SHP77 treated with DMSO at 0.1 percent for 48 hours (cell line): ENCODE measurements at regions not wholly inside any gene's neighbourhood (a gene's known extent, or its start where the extent isn't known, plus 50 kb on each side); places are given as distances from the start of the nearest gene placed in this dataset.

Experiments
- DNase-seq: peaks from one replicate; lab custom pipeline; 2025; lab: John Stamatoyannopoulos, UW

DNA sequence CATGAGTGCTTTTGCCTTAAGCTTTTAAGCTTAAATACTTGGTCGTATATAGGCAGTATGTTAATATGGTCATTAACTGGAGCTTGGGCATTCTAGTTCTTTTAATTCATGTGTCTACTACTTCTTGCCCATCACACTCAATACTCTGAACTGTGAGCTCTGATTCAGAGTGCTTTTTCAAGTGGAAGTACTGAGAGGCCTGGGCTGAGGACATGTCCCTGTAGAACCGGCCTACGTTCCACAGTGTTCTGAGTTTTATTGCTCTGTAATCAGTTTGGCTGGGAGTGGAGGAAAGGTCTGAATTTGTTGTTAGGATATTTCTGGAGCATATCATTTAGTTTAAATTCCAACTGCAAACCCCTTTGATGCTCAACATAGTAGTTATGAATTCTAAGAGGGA is 1744.8 kb upstream of the MIR17HG start:
- no peak for DNase-seq

DNA sequence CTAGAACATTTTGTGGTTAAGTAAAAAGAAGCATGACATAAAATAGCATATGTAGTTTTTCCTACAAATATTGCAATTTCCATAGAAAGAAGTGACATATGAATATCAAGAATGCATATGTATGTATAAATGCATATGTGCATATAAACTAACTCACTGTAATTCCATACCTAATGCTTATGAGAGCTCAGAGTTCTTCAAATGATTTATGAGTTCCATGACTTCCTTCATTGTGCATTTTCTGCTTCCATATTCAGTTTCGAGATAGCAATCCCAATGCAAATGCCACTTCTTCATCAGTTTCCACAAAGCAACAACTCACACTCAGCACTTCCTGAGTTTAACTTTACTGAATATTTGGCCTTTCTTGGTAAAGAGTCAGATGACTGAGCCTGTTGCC is 1744.3 kb upstream of the MIR17HG start:
- DNase-seq, result no peak

DNA sequence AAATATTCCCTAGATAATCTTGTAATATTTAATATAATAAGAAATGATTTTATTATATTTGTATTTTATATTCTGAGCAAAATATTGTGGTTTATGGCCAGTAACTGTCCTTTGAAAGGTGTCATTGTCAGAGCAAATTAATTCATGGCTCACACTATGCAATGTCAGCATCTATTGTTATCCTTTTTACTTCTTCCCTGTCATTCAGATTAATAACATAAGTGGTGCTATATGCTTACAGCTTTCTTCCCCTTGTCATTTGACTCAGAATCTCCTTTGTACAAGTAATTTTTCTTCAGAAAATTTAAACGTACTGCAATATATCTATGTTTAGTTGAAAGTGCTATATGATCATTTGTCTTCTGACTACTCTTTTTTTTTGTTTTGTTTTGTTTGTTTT is 1738.2 kb upstream of the MIR17HG start:
- DNase-seq, result no peak

DNA sequence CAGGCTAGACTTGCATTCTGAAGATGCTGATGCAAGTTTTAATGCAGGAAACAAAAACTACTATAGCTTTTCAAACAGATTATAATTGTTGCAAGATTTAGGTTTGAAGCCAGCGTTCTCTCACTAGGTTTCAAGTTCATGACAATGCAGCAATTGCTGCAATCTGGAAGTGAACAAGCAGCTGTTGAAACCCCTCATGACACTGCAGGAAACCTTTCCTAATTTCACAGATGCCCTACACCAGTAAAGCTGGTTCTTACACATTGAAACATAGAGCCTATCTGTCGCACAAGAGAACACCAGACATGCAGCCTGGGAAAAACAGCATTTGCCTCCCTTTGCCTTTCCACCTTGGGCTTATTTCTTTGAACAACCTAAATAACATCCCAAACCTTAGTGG is 1737.2 kb upstream of the MIR17HG start:
- DNase-seq, result no peak

DNA sequence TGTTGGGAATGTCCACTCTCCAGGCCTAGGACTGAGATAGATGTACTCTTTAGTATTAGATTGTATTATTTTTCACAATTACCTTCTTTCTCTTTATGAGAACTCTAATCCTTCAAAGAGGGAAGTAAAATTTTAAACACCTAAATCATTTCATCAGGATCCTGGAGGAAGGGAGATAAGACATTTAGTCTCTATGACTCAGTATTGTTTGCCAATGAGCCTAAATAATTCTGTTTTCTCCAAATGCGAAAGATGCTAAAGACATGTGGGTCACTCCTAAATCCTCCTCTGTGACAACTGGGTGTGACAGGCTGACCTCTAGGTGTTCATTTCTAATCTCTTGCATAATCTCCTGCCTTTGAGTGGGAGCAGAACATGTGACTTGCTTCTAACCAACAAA is 1736.6 kb upstream of the MIR17HG start:
- no peak for DNase-seq

DNA sequence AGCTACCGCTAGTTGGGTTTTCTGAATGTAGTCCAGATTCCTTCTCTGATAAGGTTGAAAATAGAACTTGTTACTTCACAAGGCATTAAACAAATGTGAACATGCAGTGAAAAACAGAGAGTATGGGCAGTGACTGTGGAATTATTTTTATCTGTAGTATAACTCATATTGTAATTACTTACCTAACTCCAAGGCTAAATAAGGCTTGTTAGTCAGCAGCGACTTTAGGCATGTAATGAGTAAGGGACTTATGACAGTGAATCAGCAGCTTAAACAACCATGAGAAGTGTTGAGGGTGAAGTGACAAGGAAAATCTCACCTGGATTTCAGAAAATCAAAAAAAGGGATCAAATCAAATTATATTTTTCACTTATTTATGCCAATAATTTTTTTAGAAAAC is 1719.5 kb upstream of the MIR17HG start:
- DNase-seq, result no peak

DNA sequence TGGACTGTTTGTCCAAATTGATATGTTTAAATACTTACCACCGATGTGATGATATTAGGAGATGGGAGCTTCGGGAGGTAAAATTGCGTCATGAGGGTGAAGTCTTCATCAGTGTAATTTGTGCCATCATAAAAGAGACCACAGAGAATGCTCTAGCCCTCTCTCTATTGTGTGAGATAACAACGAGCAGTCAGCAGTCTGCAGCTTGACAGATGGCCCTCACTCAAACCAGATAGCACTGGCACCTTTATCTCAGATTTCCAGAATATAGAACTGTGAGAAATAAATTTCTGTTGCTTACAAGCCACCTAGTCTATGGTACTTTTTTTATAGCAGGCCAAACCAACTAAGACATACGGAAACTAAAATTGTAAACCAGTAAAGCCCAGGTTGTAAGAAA is 1718.9 kb upstream of the MIR17HG start:
- no peak for DNase-seq

DNA sequence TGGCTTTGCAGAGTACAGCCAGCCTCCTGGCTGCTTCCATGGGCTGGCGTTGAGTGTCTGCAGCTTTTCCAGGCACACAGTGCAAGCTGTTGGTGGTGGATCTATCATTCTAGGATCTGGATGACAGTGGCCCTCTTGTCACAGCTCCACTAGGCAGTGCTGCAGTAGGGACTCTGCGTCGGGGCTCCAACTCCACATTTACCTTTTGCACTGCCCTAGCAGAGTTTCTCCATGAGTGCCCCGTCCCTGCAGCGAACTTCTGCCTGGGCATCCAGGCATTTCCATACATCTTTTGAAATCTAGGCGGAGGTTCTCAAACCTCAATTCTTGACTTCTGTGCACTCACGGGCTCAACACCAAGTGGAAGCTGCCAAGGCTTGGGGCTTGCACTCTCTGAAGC is 1697.3 kb upstream of the MIR17HG start:
- no peak for DNase-seq

DNA sequence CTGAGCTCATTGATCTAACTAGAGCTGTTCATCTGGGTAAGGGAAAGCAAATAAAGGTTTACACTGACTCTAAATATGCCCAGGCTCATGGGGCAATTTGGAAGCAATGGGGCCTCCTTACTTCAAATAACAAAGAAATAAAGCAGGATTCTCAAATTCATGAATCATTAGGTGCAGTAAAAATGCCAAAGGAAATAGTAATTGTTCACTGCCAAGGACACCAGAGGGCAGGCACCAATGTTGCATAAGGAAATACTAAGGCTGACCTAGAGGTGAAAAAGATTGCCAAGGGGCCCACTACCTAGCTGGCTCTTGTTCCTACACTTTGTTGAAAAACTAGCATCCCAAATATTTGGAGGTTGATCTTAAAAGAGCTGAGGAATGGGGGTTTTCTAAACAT is 1686.7 kb upstream of the MIR17HG start:
- no peak for DNase-seq

DNA sequence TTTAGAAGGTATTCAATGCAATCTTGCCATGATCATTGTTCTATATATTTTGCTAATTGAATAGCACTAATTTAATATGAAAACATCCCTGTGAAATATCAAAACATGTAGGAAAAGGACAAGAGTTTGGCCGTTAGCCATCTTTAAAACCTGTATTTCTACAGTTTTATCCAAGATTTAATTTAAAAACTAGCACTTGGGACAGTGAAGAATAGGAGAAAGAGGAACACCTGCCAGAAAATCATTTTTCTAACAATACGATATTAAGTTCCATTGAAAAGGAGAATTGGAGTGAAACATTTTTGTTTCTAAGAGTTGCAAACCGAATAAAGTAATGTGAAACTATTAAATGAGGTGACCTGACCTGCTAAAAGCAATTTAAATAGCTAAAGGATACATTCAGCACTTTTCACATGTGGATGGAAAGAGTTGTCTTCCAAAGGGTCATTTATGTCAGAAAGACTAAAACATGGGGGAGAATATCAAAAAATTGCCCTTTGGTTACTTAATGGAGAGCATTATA is 1673.6 kb upstream of the MIR17HG start:
- no peak for DNase-seq

DNA sequence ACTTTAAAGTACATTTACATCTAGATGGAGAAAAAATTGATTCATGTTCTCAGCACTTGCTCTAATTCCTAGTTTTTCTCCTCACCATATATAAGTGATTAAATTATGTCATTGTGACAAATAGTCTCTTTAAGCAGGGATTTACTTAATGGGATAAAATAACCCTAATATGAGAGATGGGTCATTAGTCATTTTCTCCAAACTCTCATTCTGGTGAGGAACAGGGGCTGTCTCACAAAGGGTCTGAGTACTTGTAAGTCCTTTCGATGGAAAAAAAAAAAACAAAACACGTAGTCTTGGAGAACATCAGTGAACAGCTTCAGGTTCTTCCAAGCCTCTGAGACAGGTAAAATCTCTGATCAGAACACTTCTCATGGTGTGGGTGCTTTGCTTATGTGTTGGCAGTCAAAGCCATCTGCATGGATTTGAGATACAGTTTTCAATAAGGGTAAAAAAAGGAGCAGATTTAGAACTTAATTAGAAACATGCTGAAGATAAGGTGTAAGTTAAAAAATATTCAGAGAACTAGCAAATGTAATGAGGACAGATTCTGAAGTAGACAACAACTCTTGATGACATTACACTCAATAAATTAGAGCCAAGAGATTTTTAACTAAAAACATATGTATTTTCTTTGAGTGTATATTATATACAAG is 1668.9 kb upstream of the MIR17HG start:
- DNase-seq, result no peak

DNA sequence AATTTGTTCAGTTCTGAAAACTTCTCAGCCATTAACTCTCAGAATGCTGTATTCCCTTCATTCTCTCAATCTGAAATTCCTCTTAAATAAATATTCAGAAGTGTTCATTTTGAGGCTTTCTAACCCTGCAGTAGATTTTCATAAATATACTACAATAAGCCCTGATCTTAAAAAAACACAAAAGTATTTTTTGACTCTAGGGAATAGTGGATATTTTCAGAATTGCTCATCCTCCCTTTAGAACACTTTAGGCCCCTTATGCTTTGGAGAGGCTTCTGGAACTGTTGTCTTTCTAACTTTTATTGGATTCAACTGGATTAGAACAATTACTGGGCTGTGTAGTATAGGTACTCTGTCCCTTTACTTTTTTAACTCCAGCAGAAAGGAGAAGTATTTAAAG is 1662.6 kb upstream of the MIR17HG start:
- no peak for DNase-seq

DNA sequence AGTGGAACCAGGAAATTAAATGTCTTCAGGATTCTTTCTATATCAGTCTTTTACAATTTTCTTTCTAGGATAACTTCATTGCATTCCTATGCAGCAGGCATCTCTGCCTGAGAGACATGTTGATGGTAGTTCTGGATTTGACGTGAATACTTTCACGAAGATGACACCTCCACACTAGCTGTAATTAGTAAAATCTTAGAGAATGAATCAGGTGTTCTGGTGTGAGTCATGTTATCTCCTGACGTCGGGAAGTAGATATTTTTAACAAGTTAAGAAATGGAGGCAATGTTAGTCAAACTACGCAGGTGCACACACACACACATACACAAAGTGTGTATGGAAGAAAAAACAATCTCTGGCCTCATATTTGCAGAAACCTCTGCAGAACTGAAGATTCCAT is 1661.3 kb upstream of the MIR17HG start:
- DNase-seq, result no peak

DNA sequence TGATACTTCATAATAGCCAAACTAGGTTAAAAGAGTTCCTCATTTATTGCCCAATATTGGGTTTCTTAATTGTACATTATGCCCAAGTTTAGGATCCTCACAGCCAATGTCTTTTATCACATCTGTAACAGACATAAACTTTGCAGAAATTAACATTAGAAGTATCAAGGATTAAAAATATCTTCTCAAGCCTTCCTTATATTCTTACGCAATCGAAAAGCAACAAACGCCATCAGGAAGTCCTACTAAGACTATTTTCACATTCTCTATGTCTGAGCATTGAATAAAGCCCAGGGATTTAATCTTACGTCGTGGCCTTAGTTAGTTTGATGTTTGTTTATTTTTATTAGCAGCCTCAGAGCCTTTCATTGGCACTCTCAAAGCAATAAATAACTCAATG is 1660.4 kb upstream of the MIR17HG start:
- no peak for DNase-seq

DNA sequence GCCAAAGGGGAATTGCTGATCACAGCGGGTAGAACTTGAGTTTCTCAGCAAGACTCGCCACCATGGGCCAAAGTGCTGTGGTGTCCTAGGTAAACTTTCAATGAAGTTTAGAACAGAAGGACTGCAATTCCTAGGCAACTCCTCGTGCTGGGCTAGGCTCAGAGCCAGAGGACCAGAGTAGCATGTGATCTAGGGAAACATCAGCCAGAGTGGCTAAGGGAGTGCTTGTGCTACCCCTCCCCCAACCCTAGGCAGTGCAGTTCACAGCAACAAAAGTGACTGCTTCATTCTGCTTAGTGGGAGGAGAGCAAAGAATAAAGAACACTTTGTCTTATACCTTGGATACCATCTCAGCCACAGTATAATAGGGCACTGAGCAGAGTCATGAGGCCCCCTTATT is 1658.6 kb upstream of the MIR17HG start:
- DNase-seq, result no peak

DNA sequence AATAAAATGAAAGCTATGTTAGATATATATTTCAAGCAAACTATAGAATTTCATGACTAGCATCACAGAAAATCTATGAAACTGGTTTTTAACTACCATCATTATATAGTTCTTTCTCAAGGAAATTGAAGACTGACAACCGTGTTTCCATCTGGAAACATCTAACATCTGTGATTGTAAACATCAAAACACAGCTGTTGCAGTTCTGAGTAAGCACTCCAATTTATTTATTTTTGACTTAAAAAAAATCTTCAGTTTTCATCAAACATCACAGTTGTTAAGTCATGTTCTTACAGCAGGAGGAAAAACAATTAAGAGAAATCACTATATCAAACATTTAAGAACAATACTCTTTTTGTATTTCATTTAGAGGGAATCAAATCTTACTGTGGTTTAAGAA is 1653.0 kb upstream of the MIR17HG start:
- no peak for DNase-seq

DNA sequence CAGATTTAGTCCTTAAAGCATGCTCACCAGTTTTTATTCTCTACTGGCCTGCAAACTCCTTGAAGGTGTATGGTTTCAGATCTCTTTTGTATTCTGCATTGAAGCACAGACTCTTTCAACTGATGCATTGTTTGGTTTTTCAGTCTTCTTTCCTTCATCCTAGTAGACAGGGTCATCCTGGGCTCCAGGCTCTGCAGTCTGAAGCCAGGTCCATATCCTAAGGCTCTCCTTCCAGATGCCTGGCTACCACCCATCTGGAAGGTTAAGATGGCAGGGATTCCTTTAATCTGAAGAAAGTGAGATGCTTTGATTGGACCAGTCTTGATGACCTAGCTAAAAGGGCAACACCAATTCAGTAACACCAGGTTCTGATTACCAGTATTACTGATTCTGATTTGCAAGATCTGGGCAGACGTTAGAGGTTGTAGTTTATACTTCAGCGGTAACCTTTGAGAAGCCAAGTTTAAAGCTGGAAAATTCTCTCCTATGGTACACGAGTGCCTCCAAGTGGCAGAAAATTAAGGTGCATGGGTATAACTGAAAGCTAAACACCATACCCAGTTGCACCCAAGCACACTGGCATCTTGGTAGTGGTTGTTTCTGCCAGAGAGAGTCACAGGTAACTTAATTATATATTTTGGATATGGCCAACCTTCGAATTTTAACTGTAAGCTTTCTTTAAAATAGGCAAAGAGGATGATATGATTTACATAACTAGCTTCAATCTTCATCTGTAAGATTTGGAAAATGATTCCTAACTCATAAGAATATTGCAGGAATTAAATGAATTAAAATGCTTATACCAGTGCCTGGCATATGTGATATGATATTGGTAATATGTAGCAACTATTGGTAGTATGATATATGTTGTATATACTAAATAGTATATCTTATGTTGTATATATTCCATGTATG is 1651.9 kb upstream of the MIR17HG start:
- DNase-seq, result peak; percentile 48

DNA sequence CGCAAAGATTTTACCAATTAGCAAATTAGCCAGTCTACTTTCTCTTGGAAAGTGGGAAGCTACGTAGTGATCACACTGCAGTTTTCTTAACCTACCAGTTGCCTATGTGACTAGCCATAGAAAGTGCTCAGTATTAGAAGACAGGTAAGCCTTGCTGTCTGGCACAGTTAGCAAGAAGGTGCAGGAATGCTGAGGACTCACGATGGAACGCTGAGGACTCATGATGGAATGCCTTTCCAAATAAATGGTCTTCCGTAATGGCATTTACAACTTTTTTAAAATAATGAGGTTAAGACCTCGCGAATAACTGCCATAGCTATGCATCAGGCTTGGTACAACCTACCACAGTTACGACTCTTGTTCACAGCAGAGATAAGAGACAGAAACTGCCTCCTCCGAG is 1645.6 kb upstream of the MIR17HG start:
- no peak for DNase-seq

DNA sequence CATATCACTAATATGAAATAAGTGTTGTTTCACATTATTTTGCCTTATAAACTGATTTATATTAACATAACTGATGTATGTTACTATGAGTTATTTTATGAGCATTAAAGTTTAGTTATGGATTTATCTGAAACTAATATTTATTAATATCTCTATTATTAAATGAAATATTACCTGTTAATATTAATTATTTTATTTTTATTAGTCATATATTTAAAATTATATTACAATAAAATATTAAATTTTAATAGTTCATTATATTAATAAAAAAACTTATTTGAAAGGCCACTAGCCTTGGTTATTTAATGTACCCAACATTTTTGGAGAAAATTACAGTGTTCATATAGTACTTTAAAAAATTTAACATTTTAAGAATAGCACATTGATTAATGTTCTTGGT is 1643.4 kb upstream of the MIR17HG start:
- DNase-seq, result no peak

DNA sequence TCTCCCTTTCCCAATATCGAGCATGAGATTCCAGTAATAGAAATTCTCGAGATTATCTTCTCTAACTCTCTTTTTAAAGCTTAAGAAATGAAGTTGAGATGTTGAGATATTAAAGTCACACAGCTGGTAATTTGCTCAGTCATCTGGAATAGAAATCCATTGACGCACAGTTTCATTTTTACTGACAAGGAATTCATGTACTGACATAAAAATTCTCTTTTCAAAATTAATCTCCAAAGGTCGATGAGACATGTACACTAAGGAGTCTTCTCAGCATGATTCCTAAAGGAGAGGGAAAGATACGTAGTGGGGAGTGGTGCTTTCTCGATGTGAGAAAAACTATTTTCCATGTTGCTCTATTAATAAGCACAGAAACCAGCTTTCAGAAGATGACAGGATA is 1639.5 kb upstream of the MIR17HG start:
- DNase-seq, result no peak

DNA sequence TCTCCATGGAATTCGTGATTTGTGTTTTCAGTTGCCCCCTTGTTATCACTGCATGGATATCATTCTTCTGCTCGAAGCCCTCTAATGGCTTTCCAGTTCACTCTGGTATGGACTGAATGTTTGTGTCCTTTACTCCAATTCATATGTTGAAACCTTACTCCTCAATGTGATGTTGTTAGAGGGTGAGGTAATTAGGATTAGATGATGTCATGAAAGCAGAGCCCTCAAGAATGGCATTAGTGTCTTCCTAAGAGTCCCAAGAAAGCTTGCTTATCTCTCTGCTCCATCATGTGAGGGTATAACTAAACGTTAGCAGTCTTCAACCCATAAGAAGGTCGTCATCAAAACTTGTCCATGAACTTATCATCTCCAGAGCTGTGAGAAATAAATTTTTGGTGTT is 1626.3 kb upstream of the MIR17HG start:
- DNase-seq, result no peak

DNA sequence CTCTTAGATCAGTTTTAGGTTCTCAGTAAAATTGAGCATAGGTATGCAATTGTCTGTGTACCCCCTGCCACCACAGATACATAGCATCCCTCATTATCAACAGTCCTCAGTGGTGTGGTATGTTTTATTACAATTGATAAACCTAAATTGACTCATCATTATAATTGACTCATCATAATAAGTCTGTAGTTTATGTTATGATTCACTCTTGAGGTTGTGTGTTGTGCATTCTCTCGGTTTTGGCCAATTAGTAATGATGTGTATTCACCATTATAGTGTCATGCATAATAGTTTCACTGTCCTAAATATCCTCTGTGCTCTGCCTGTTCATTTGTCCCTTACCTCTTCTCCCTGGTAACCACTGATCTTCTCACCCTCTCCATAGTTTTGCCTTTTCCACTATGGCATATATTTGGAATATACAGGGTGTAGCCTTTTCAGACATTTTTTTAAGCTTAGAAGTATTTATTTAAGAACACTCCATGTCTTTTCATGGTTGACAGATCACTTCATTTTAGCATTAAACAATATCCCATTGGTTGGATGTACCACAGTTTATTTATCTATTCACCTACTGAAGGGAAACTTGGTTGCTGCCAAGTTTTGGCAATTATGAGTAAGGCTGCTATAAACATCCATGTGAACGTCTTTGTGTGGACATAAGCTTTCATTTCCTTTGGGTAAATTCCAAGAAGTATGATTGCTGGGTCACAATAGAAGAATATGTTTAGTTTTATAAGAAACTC is 1620.6 kb upstream of the MIR17HG start:
- no peak for DNase-seq

DNA sequence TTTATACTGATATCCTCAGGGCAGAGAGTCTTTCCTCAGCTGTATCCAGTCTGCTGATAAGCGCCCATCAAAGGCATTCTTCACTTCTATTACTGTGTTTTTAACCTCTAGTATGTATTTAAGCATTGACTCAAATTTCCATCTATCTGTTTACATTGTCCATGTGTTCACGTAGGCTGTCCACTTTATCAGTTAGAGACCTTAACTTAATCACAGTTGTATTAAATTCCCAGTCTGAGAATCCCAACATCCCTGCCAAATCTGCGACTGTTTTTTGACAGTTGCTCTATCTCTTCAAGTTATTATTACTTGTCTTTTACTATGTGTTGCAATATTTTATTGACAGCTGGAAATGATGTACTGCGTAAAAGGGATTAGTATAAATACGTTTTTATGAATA is 1613.7 kb upstream of the MIR17HG start:
- DNase-seq, result no peak
